Astrocyte (in vitro differentiated cells and primary cell): ENCODE measurements at regions not wholly inside any gene's neighbourhood (a gene's known extent, or its start where the extent isn't known, plus 50 kb on each side); places are given as distances from the start of the nearest gene placed in this dataset.

Experiments used
- DNase-seq: peaks from one replicate; pipeline ENCODE4 v3.0.0-alpha.2; 2010; ENCODE audit warnings: low read depth
- FAIRE-seq: peaks from 2 replicates; lab custom pipeline; 2011; peaks lifted over from hg19 to GRCh38; lab: Jason Lieb, UNC
- H2AFZ ChIP-seq: 2 replicates; pipeline ENCODE4 v1.6.0; 2012; ENCODE audit warnings: low read depth, low read length, inconsistent platforms
- H3K27ac ChIP-seq: 2 replicates; pipeline ENCODE4 v1.5.1; 2011; ENCODE audit warnings: low read depth, low read length, inconsistent platforms
- H3K27me3 ChIP-seq: 2 replicates; pipeline ENCODE4 v1.6.0; 2011; ENCODE audit warnings: low read length, inconsistent platforms; ENCODE audit not compliant: insufficient read depth
- H3K36me3 ChIP-seq: 2 replicates; pipeline ENCODE4 v1.5.1; 2011; ENCODE audit warnings: low read length, inconsistent platforms; ENCODE audit not compliant: insufficient read depth
- H3K4me1 ChIP-seq: 2 replicates; pipeline ENCODE4 v1.5.1; 2011; ENCODE audit warnings: low read length, inconsistent platforms; ENCODE audit not compliant: insufficient read depth
- H3K4me2 ChIP-seq: 2 replicates; pipeline ENCODE4 v1.6.0; 2012; ENCODE audit warnings: low read length, inconsistent platforms
- H3K4me3 ChIP-seq: 2 replicates; pipeline ENCODE4 v1.5.1; 2011; ENCODE audit warnings: low read depth, mild to moderate bottlenecking, low read length, inconsistent platforms; ENCODE audit not compliant: insufficient read depth
- H3K79me2 ChIP-seq: 2 replicates; pipeline ENCODE4 v1.6.0; 2012; ENCODE audit warnings: mild to moderate bottlenecking, low read length, inconsistent platforms; ENCODE audit not compliant: insufficient read depth
- H3K9ac ChIP-seq: 2 replicates; pipeline ENCODE4 v1.6.0; 2012; ENCODE audit warnings: mild to moderate bottlenecking, low read length, inconsistent platforms
- H3K9me3 ChIP-seq: 2 replicates; pipeline ENCODE4 v1.5.1; 2012; ENCODE audit warnings: low read depth, mild to moderate bottlenecking, low read length, inconsistent platforms; ENCODE audit not compliant: insufficient read depth
- H4K20me1 ChIP-seq: 2 replicates; pipeline ENCODE4 v1.6.0; 2012; ENCODE audit warnings: low read length, inconsistent platforms; ENCODE audit not compliant: insufficient read depth
- H3K27ac Mint-ChIP-seq: one replicate; pipeline ENCODE4 v1.8.0; 2021; ENCODE audit warnings: mild to moderate bottlenecking, mixed read lengths; ENCODE audit not compliant: unreplicated experiment
- H3K27me3 Mint-ChIP-seq: one replicate; pipeline ENCODE4 v1.8.0; 2021; ENCODE audit warnings: low read depth, mixed read lengths; ENCODE audit not compliant: unreplicated experiment
- H3K36me3 Mint-ChIP-seq: one replicate; pipeline ENCODE4 v1.8.0; 2021; ENCODE audit warnings: low read depth, mixed read lengths; ENCODE audit not compliant: unreplicated experiment
- H3K4me1 Mint-ChIP-seq: one replicate; pipeline ENCODE4 v1.8.0; 2021; ENCODE audit warnings: low read depth, mixed read lengths; ENCODE audit not compliant: unreplicated experiment
- H3K4me3 Mint-ChIP-seq: one replicate; pipeline ENCODE4 v1.8.0; 2021; ENCODE audit warnings: mild to moderate bottlenecking, moderate library complexity, mixed read lengths; ENCODE audit not compliant: unreplicated experiment
- H3K9me3 Mint-ChIP-seq: one replicate; pipeline ENCODE4 v1.8.0; 2021; ENCODE audit warnings: mild to moderate bottlenecking, mixed read lengths; ENCODE audit not compliant: unreplicated experiment
- EZH2 ChIP-seq: IDR thresholded peaks from 2 replicates; pipeline ENCODE4 v1.6.1; 2012; ENCODE audit warnings: mild to moderate bottlenecking, low read length, inconsistent platforms; ENCODE audit not compliant: insufficient read depth
- TF ChIP-seq, protein P1 (sequence below): IDR thresholded peaks from 2 replicates; pipeline ENCODE4 v1.5.1; 2011; ENCODE audit warnings: low read depth, mild to moderate bottlenecking, inconsistent platforms, low read length, moderate library complexity; ENCODE audit not compliant: insufficient read depth

GRCh38 chr15:69857686-69858391 is 239.9 kb downstream of the TLE3 start:
- Histone ChIP-seq H3K9me3 (no peaks in the 10 kb centered on the region), H4K20me1 (no peaks in the 10 kb centered on the region), H3K4me1 (peaks cover 41% of the 10 kb centered on the region), H3K79me2 (no peaks in the 10 kb centered on the region), H3K4me3 (no peak overlapping the region), H3K36me3 (no peaks in the 10 kb centered on the region), H3K4me2 (no peak overlapping the region), H3K27ac (no peak overlapping the region), H3K9ac (no peak overlapping the region), H3K27me3 (no peaks in the 10 kb centered on the region), H2AFZ (no peak overlapping the region)
- no peak overlapping the region for H3K27ac Mint-ChIP-seq
- peaks cover 6% of the 10 kb centered on the region for H3K27me3 Mint-ChIP-seq
- H3K4me1 Mint-ChIP-seq: peaks cover 57% of the 10 kb centered on the region
- no peak for FAIRE-seq
- TF ChIP-seq, protein P1, sequence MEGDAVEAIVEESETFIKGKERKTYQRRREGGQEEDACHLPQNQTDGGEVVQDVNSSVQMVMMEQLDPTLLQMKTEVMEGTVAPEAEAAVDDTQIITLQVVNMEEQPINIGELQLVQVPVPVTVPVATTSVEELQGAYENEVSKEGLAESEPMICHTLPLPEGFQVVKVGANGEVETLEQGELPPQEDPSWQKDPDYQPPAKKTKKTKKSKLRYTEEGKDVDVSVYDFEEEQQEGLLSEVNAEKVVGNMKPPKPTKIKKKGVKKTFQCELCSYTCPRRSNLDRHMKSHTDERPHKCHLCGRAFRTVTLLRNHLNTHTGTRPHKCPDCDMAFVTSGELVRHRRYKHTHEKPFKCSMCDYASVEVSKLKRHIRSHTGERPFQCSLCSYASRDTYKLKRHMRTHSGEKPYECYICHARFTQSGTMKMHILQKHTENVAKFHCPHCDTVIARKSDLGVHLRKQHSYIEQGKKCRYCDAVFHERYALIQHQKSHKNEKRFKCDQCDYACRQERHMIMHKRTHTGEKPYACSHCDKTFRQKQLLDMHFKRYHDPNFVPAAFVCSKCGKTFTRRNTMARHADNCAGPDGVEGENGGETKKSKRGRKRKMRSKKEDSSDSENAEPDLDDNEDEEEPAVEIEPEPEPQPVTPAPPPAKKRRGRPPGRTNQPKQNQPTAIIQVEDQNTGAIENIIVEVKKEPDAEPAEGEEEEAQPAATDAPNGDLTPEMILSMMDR: no peak
- TF ChIP-seq EZH2: no peak
- H3K9me3 Mint-ChIP-seq: peaks cover 3% of the 10 kb centered on the region
- no peak for DNase-seq
- no peak overlapping the region for H3K4me3 Mint-ChIP-seq
- H3K36me3 Mint-ChIP-seq: no peaks in the 10 kb centered on the region

DNA sequence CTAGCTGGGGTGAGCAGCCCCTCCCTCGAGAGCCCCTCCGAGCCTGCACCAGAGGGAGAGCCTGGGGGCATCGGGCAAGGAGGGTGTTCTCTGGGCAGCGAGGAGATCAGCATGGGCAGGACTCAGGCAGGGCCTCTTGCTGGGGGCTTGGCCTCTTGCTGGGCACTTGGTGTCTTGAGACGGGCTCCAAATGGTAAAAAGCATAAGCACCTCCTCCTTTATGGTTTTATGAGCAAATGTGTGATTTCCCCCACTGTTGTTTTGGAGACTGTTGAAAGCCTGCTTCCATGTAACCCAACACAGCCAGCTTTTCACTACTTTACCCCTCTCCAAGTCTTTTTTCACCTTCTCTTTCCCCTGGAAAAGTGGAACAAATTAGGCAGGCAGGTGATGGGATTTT is 239.3 kb downstream of the TLE3 start:
- no peak for DNase-seq
- Histone ChIP-seq H3K27me3 (no peaks in the 10 kb centered on the region), H3K79me2 (no peaks in the 10 kb centered on the region), H3K4me3 (no peak overlapping the region), H3K4me1 (peaks cover 35% of the 10 kb centered on the region), H3K9me3 (no peaks in the 10 kb centered on the region), H2AFZ (no peak overlapping the region), H3K27ac (no peak overlapping the region), H3K9ac (no peak overlapping the region), H3K36me3 (no peaks in the 10 kb centered on the region), H4K20me1 (no peaks in the 10 kb centered on the region), H3K4me2 (no peak overlapping the region)
- no peak overlapping the region for H3K27ac Mint-ChIP-seq
- FAIRE-seq: no peak
- no peaks in the 10 kb centered on the region for H3K36me3 Mint-ChIP-seq
- H3K9me3 Mint-ChIP-seq: peaks cover 3% of the 10 kb centered on the region
- peaks cover 53% of the 10 kb centered on the region for H3K4me1 Mint-ChIP-seq
- TF ChIP-seq, protein P1: no peak
- no peak for TF ChIP-seq EZH2
- peaks cover 6% of the 10 kb centered on the region for H3K27me3 Mint-ChIP-seq
- no peak overlapping the region for H3K4me3 Mint-ChIP-seq

GRCh38 chr15:69859866-69860265 is 237.9 kb downstream of the TLE3 start:
- DNase-seq (no peak), FAIRE-seq (no peak)
- Mint-ChIP-seq H3K27me3 (peaks cover 10% of the 10 kb centered on the region), H3K36me3 (no peaks in the 10 kb centered on the region), H3K4me1 (peaks cover 39% of the 10 kb centered on the region), H3K27ac (no peak overlapping the region), H3K4me3 (no peak overlapping the region), H3K9me3 (peaks cover 7% of the 10 kb centered on the region)
- no peak overlapping the region for H3K27ac ChIP-seq
- H3K9me3 ChIP-seq: no peaks in the 10 kb centered on the region
- H3K4me2 ChIP-seq: no peak overlapping the region
- H3K4me1 ChIP-seq: peaks cover 22% of the 10 kb centered on the region
- no peak overlapping the region for H3K4me3 ChIP-seq
- no peaks in the 10 kb centered on the region for H4K20me1 ChIP-seq
- H2AFZ ChIP-seq: no peak overlapping the region
- H3K36me3 ChIP-seq: no peaks in the 10 kb centered on the region
- H3K9ac ChIP-seq: no peak overlapping the region
- H3K79me2 ChIP-seq: no peaks in the 10 kb centered on the region
- TF ChIP-seq, protein P1: no peak
- TF ChIP-seq EZH2: no peak
- H3K27me3 ChIP-seq: no peaks in the 10 kb centered on the region
